GM12872 (cell line): ENCODE measurements at regions not wholly inside any gene's neighbourhood (a gene's known extent, or its start where the extent isn't known, plus 50 kb on each side); places are given as distances from the start of the nearest gene placed in this dataset.

Experiments used
- CTCF ChIP-seq: IDR thresholded peaks from 3 replicates; pipeline ENCODE4 v1.5.1; 2011; ENCODE audit warnings: low read depth, mild to moderate bottlenecking, low read length, moderate library complexity; ENCODE audit not compliant: insufficient read depth

DNA sequence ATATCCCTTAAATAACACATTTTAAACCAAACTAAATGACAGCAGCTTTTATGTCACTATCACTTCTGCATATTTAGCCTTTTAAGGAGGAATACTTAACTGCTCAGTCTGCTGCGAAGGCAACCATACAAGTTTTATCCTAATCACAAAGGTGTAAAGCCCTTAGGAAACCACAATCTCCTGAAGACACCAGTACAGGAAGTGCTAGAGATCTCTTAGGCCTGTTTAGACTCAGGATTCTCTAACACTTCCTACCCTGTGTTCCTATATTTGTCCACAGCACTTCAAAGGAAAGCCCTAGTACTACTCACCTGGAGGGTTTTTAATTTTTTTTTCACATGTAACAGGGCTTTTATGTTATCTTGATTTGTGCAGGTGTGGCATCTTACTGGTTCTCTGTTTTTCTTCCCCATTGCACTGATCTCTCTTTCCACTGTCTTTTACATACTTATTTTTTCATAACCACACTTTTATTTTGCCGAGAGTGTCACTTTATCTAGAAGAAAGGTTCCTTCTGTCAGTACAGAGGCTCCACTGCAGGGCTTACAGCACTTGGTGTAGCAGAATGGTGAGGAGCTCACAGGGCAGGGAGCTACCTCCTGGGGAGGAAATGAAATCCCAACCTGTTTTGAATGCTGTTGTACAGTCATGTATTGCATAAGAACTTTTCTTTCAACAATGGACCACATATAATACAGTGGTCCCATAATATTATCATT lies 1060.6 kb upstream of the ACO1 start:
- TF ChIP-seq CTCF, result no peak

- TF ChIP-seq CTCF, result no peak
Observed at GRCh38 chr9:31325778-31326177, 1058.7 kb upstream of the ACO1 start.

- no peak for TF ChIP-seq CTCF
Observed at GRCh38 chr9:31334837-31335528, 1049.5 kb upstream of the ACO1 start.

DNA sequence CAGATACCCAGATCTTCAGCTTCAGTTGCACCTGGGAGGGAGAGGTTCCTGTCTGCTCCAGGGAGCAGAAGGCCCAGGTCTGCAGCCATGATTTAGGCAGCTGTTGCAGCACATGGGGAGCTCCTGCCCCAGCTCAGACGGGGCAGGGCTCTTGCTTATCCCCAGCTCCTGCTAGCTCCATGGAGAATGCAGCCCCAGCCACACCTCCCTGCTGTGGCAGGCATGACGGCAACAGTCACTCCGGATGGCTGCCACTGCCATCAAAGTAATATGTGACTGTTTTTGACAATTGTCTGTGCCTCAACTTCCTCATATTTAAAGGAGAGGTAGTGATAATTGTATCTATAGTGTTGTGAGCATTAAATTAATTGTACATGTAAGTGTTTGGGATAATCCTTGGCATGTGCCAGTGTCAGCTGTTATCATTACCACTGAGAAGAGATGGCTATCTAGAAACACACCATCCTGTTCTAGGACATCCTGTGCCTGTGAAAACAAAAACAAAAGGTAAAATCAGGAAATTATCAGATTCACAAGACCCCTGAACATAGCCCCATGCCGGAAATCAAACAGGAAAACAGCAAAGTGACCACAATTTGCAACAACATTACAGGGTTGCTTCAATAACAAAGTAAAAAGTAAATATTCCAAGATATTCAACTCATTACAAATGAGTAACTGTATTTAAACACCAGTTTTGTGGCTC lies 1048.8 kb upstream of the ACO1 start:
- no peak for TF ChIP-seq CTCF

DNA sequence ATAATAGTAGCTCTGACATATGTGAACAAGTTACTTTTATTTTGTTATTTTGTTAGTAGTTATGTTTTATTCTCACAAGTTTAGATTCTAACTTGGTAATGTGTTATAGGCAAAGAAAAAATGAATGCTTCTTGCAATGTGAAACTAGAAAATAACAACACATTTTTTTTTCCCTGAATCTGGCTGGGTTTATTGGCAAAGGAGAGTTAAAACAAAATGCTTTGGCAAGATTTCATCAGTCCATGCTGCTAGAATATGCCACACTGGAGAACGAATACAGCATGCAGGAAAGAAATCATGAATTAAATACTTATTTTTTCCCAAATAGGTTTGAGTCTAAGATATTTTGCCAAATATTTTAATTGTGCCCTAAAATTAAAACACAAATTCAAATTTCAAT lies 1048.1 kb upstream of the ACO1 start:
- TF ChIP-seq CTCF, result no peak

DNA sequence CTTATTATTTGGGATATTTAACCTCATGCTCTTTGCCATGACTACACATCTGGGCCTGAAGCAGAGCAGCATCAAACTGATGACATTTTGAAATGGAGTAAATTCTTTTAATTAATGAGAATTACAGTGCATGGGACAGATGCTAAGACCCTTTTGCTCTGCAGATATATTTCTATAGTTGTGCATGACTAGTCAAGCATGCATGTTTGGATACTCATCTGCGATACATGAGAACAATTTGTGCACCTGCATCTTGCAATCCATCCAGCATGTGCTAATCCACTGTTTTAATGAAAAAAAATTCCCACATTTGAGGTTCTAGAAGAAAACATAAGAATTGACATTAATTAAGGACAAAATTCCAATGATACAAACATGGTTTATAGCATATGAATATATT lies 1047.6 kb upstream of the ACO1 start:
- TF ChIP-seq CTCF, result no peak

GRCh38 chr9:31347082-31347617 lies 1037.3 kb upstream of the ACO1 start:
- no peak for TF ChIP-seq CTCF
